Liver (tissue), 8 donors: ENCODE measurements at regions not wholly inside any gene's neighbourhood (a gene's known extent, or its start where the extent isn't known, plus 50 kb on each side); places are given as distances from the start of the nearest gene placed in this dataset.

Source experiments
- DNase-seq: peaks from one replicate; pipeline ENCODE4 v3.0.0-alpha.2; 2017; ENCODE audit warnings: low spot score
- H3K27ac ChIP-seq, 2 donors: one replicate each; pipeline ENCODE4 v1.7.0; 2013; ENCODE audit warnings: inconsistent platforms in 2 of 2, low read length in 2 of 2, control low read depth in 1 of 2, low read depth in 1 of 2, mild to moderate bottlenecking in 1 of 2
- H3K27me3 ChIP-seq, 4 donors: one replicate each; pipeline versions ENCODE4 v1.6.1 to v1.7.0; 2013; ENCODE audit warnings: low read length in 3 of 4, inconsistent platforms in 1 of 4, mild to moderate bottlenecking in 1 of 4, moderate library complexity in 1 of 4; ENCODE audit not compliant: control insufficient read depth in 4 of 4, insufficient read depth in 4 of 4
- H3K36me3 ChIP-seq, 4 donors: one replicate each; pipeline versions ENCODE4 v1.6.1 to v1.7.0; 2013; ENCODE audit warnings: low read length in 3 of 4, mild to moderate bottlenecking in 3 of 4, low read depth in 1 of 4, moderate library complexity in 1 of 4; ENCODE audit not compliant: control insufficient read depth in 4 of 4, insufficient read depth in 3 of 4
- H3K4me1 ChIP-seq, 4 donors: one replicate each; pipeline versions ENCODE4 v1.6.1 to v1.7.0; 2013; ENCODE audit warnings: low read length in 3 of 4, mild to moderate bottlenecking in 3 of 4, moderate library complexity in 1 of 4; ENCODE audit not compliant: control insufficient read depth in 4 of 4, insufficient read depth in 4 of 4
- H3K4me3 ChIP-seq, 3 donors: one replicate each; pipeline versions ENCODE4 v1.6.1 to v1.7.0; 2013; ENCODE audit warnings: low read length in 3 of 3, control low read depth in 1 of 3, low read depth in 1 of 3, mild to moderate bottlenecking in 1 of 3
- H3K9ac ChIP-seq, 2 donors: one replicate each; pipeline ENCODE4 v1.7.0; 2013; ENCODE audit warnings: low read length in 2 of 2, mild to moderate bottlenecking in 2 of 2, moderate library complexity in 2 of 2, control low read depth in 1 of 2, low read depth in 1 of 2
- H3K9me3 ChIP-seq, 4 donors: one replicate each; pipeline versions ENCODE4 v1.6.1 to v1.7.0; 2013; ENCODE audit warnings: low read length in 3 of 4; ENCODE audit not compliant: control insufficient read depth in 4 of 4
- ATF3 ChIP-seq: IDR thresholded peaks from 2 replicates; pipeline ENCODE4 v1.6.1; 2016; ENCODE audit warnings: antibody characterized with exemption
- CTCF ChIP-seq: fragments of 150-350 bp; IDR thresholded peaks from 2 replicates; pipeline ENCODE4 v1.5.1; 2017; ENCODE audit warnings: improper control_type of control experiment, low read depth, low read length; ENCODE audit not compliant: missing input control
- EGR1 ChIP-seq, 2 donors: IDR thresholded peaks; 2 replicates each; pipeline ENCODE4 v1.6.1; 2016 to 2018; ENCODE audit warnings: antibody characterized with exemption in 2 of 2, low read depth in 2 of 2
- FOXA1 ChIP-seq: IDR thresholded peaks from 2 replicates; pipeline ENCODE4 v1.6.1; 2016; ENCODE audit warnings: antibody characterized with exemption
- FOXA2 ChIP-seq: IDR thresholded peaks from 2 replicates; pipeline ENCODE4 v1.6.1; 2016; ENCODE audit warnings: antibody characterized with exemption
- GABPA ChIP-seq, 2 donors: IDR thresholded peaks in 1 of 2; conservative IDR thresholded peaks in 1 of 2; 2 replicates each; pipeline ENCODE4 v1.6.1; 2016; ENCODE audit warnings: antibody characterized with exemption in 2 of 2, mild to moderate bottlenecking in 1 of 2, moderate library complexity in 1 of 2
- HNF4A ChIP-seq, 2 donors: conservative IDR thresholded peaks; 2 replicates each; pipeline ENCODE4 v1.6.1; 2016; ENCODE audit warnings: antibody characterized with exemption in 2 of 2, mild to moderate bottlenecking in 2 of 2
- HNF4G ChIP-seq: IDR thresholded peaks from 2 replicates; pipeline ENCODE4 v1.6.1; 2016; ENCODE audit warnings: antibody characterized with exemption
- JUND ChIP-seq, 2 donors: IDR thresholded peaks; 2 replicates each; pipeline ENCODE4 v1.6.1; 2016; ENCODE audit warnings: antibody characterized with exemption in 2 of 2
- MAX ChIP-seq: IDR thresholded peaks from 2 replicates; pipeline ENCODE4 v1.6.1; 2016; ENCODE audit warnings: antibody characterized with exemption
- NR2F2 ChIP-seq: IDR thresholded peaks from 2 replicates; pipeline ENCODE4 v1.6.1; 2016; ENCODE audit warnings: antibody characterized with exemption
- RAD21 ChIP-seq, 2 donors: IDR thresholded peaks; 2 replicates each; pipeline ENCODE4 v1.6.1; 2016; ENCODE audit warnings: antibody characterized with exemption in 2 of 2, mild to moderate bottlenecking in 2 of 2
- REST ChIP-seq: IDR thresholded peaks from 2 replicates; pipeline ENCODE4 v1.6.1; 2016; ENCODE audit warnings: antibody characterized with exemption, mild to moderate bottlenecking
- RXRA ChIP-seq, 2 donors: IDR thresholded peaks; 2 replicates each; pipeline ENCODE4 v1.6.1; 2017 to 2018; ENCODE audit warnings: antibody characterized with exemption in 2 of 2, mild to moderate bottlenecking in 1 of 2
- SP1 ChIP-seq: IDR thresholded peaks from 2 replicates; pipeline ENCODE4 v1.6.1; 2018; ENCODE audit warnings: antibody characterized with exemption, mild to moderate bottlenecking
- TAF1 ChIP-seq: conservative IDR thresholded peaks from 2 replicates; pipeline ENCODE4 v1.6.1; 2016; ENCODE audit warnings: antibody characterized with exemption, mild to moderate bottlenecking
- YY1 ChIP-seq: IDR thresholded peaks from 2 replicates; pipeline ENCODE4 v1.6.1; 2016; ENCODE audit warnings: antibody characterized with exemption, mild to moderate bottlenecking
- ZBTB33 ChIP-seq: IDR thresholded peaks from 2 replicates; pipeline ENCODE4 v1.6.1; 2016; ENCODE audit warnings: antibody characterized with exemption
- whole genome bisulfite sequencing: extraction: QIAGEN DNeasy Blood & Tissue Kit; methylation state at CpG from one replicate; pipeline ENCODE4 v1.1.7; 2013; 5-methylcytosine and 5-hydroxymethylcytosine counted together
- donor health status: healthy.
- donor health status: healthy.
- donor health status: healthy.
- donor health status: healthy.
- donor health status: healthy.

GRCh38 chr15:96051598-96051997 lies 278.9 kb upstream of the NR2F2 start:
- Histone ChIP-seq H3K9me3 (no peaks in the 10 kb centered on the region), H3K9ac (no peak overlapping the region), H3K27ac (no peak overlapping the region), H3K27me3 (no peaks in the 10 kb centered on the region), H3K4me1 (peaks cover 3 to 12% (median 8%) of the 10 kb centered on the region in 4 donors), H3K36me3 (no peaks in the 10 kb centered on the region), H3K4me3 (no peak overlapping the region)
- 70% methylated on average over 2 of the region's 2 CpGs for WGBS
- no peak for DNase-seq
- TF ChIP-seq HNF4G (no peak), JUND (IDR thresholded peaks at IDR 0.05) (no peak), RXRA (IDR thresholded peaks at IDR 0.05) (no peak), GABPA (IDR thresholded peaks at IDR 0.05 in 1 of 2, conservative IDR thresholded peaks at IDR 0.05 in 1 of 2) (no peak), ATF3 (no peak), TAF1 (no peak), REST (no peak), CTCF (no peak), FOXA1 (no peak)

- DNase-seq = no peak
- WGBS = 83% methylated on average over 4 of the region's 4 CpGs
- no peak for TF ChIP-seq RXRA (IDR thresholded peaks at IDR 0.05)
- no peak for TF ChIP-seq REST
- TF ChIP-seq JUND (IDR thresholded peaks at IDR 0.05) = no peak
- no peak for TF ChIP-seq RAD21 (IDR thresholded peaks at IDR 0.05)
- no peak for TF ChIP-seq NR2F2
- TF ChIP-seq GABPA (IDR thresholded peaks at IDR 0.05 in 1 of 2, conservative IDR thresholded peaks at IDR 0.05 in 1 of 2) = no peak
- TF ChIP-seq CTCF = no peak
- no peak for TF ChIP-seq YY1
- no peak for TF ChIP-seq MAX
- TF ChIP-seq FOXA2 = no peak
- no peak for TF ChIP-seq HNF4G
- TF ChIP-seq ZBTB33 = no peak
- TF ChIP-seq HNF4A (conservative IDR thresholded peaks at IDR 0.05) = no peak
- no peak for TF ChIP-seq SP1
- TF ChIP-seq TAF1 = no peak
- no peak for TF ChIP-seq ATF3
- no peak for TF ChIP-seq FOXA1
- no peak for TF ChIP-seq EGR1 (IDR thresholded peaks at IDR 0.05; ENCODE audit: low read depth in 2 of 2)
- peaks cover 3 to 12% (median 8%) of the 10 kb centered on the region in 4 donors for H3K4me1 ChIP-seq
- H3K9me3 ChIP-seq = no peaks in the 10 kb centered on the region
- no peak overlapping the region for H3K27ac ChIP-seq
- H3K4me3 ChIP-seq = no peak overlapping the region
- H3K9ac ChIP-seq = no peak overlapping the region
- no peaks in the 10 kb centered on the region for H3K27me3 ChIP-seq
- no peaks in the 10 kb centered on the region for H3K36me3 ChIP-seq
These were observed 278.3 kb upstream of the NR2F2 start for GRCh38 chr15:96052154-96052553.
